Right cardiac atrium (tissue), 5 donors: ENCODE measurements at regions not wholly inside any gene's neighbourhood (a gene's known extent, or its start where the extent isn't known, plus 50 kb on each side); places are given as distances from the start of the nearest gene placed in this dataset.

Experiments used
- ATAC-seq, 2 donors: fragments of 200-7000 bp; cut with Tn5 transposase; one replicate each; pipeline versions ENCODE4 v1.8.0 to v1.9.1; 2020; ENCODE audit warnings: moderate library complexity in 2 of 2, mild to moderate bottlenecking in 1 of 2
- DNase-seq, 3 donors: peaks; one replicate each; pipeline ENCODE4 v3.0.0-alpha.2; 2020
- H3K27ac ChIP-seq: one replicate; pipeline ENCODE4 v1.5.1; 2013; ENCODE audit warnings: mild to moderate bottlenecking, low read length, control low read depth, moderate library complexity
- H3K27me3 ChIP-seq: one replicate; pipeline ENCODE4 v1.6.1; 2013; ENCODE audit not compliant: control insufficient read depth, insufficient read depth
- H3K4me1 ChIP-seq: one replicate; pipeline ENCODE4 v1.6.1; 2013; ENCODE audit warnings: low read length; ENCODE audit not compliant: control insufficient read depth, insufficient read depth
- H3K4me3 ChIP-seq: one replicate; pipeline ENCODE4 v1.5.1; 2013; ENCODE audit warnings: low read length, control low read depth
- H3K9me3 ChIP-seq: one replicate; pipeline ENCODE4 v1.6.1; 2013; ENCODE audit warnings: low read length; ENCODE audit not compliant: control insufficient read depth
- WGBS: extraction: QIAGEN DNeasy Blood & Tissue Kit; methylation state at CpG from one replicate; pipeline ENCODE4 v1.1.7; 2013; 5-methylcytosine and 5-hydroxymethylcytosine counted together
- intact Hi-C, 4 donors: fragments of 100-400 bp; cut with DNase I; formaldehyde crosslinking; loops; one replicate each; pipeline versions ENCODE4 v1.11.0 to v1.14.0; 2022 to 2023
- donor health status: healthy with polysubstance abuse.
- donor health status: DM: no; HTN: yes; CAD: no.
- donor health status: DM: no; HTN: no; CAD: no.
- donor health status: DM: no; HTN: yes; CAD: no; lungs with severe emphysema.
- donor health status: DM: yes; HTN: yes; CAD: no.

GRCh38 chr7:35498416-35498815, 196.5 kb downstream of the HERPUD2 start:
- DNase-seq (no peak), ATAC-seq (no peak)
- no peaks in the 10 kb centered on the region for H3K4me1 ChIP-seq
- H3K4me3 ChIP-seq: no peak overlapping the region
- H3K27me3 ChIP-seq: no peaks in the 10 kb centered on the region
- H3K9me3 ChIP-seq: no peaks in the 10 kb centered on the region
- intact Hi-C loops: no loop called here
- 83% methylated on average over 6 of the region's 6 CpGs for WGBS
- H3K27ac ChIP-seq: no peak overlapping the region

- Histone ChIP-seq H3K27me3 (no peaks in the 10 kb centered on the region), H3K4me1 (no peaks in the 10 kb centered on the region), H3K9me3 (no peaks in the 10 kb centered on the region), H3K27ac (no peak overlapping the region), H3K4me3 (no peak overlapping the region)
- DNase-seq (no peak), ATAC-seq (no peak)
- intact Hi-C loops: no loop called here
- WGBS: 80% methylated on average over 3 of the region's 3 CpGs
These were observed 199.1 kb downstream of the HERPUD2 start for GRCh38 chr7:35495844-35496243.

GRCh38 chr7:35495377-35495776, 199.6 kb downstream of the HERPUD2 start:
- Histone ChIP-seq H3K4me1 (no peaks in the 10 kb centered on the region), H3K9me3 (no peaks in the 10 kb centered on the region), H3K4me3 (no peak overlapping the region), H3K27me3 (no peaks in the 10 kb centered on the region), H3K27ac (no peak overlapping the region)
- ATAC-seq (no peak), DNase-seq (no peak)
- WGBS: 91% methylated on average over 2 of the region's 2 CpGs
- intact Hi-C loops: no loop called here

- no peaks in the 10 kb centered on the region for H3K4me1 ChIP-seq
- no peaks in the 10 kb centered on the region for H3K9me3 ChIP-seq
- H3K4me3 ChIP-seq: no peak overlapping the region
- intact Hi-C loops: no loop called here
- ATAC-seq: no peak
- 81% methylated on average over 3 of the region's 3 CpGs for WGBS
- DNase-seq: no peak
- H3K27ac ChIP-seq: no peak overlapping the region
- no peaks in the 10 kb centered on the region for H3K27me3 ChIP-seq
These were observed 200.5 kb downstream of the HERPUD2 start for GRCh38 chr7:35494407-35494806.

- ATAC-seq (no peak), DNase-seq (no peak)
- no peaks in the 10 kb centered on the region for H3K4me1 ChIP-seq
- WGBS: 78% methylated on average over 19 of the region's 19 CpGs
- intact Hi-C loops: no loop called here
- H3K9me3 ChIP-seq: no peaks in the 10 kb centered on the region
- no peak overlapping the region for H3K27ac ChIP-seq
- H3K4me3 ChIP-seq: no peak overlapping the region
- H3K27me3 ChIP-seq: no peaks in the 10 kb centered on the region
These were observed 202.3 kb downstream of the HERPUD2 start for GRCh38 chr7:35492451-35493175.

- Histone ChIP-seq H3K27ac (no peak overlapping the region), H3K27me3 (no peaks in the 10 kb centered on the region), H3K4me1 (no peaks in the 10 kb centered on the region), H3K4me3 (no peak overlapping the region), H3K9me3 (no peaks in the 10 kb centered on the region)
- intact Hi-C loops: no loop called here
- ATAC-seq (no peak), DNase-seq (no peak)
- WGBS: 71% methylated on average over 1 of the region's 1 CpG
These were observed 203.7 kb downstream of the HERPUD2 start for GRCh38 chr7:35491233-35491632.

- no peak overlapping the region for H3K4me3 ChIP-seq
- no peaks in the 10 kb centered on the region for H3K4me1 ChIP-seq
- H3K9me3 ChIP-seq: no peaks in the 10 kb centered on the region
- no peak overlapping the region for H3K27ac ChIP-seq
- intact Hi-C loops: no loop called here
- ATAC-seq: no peak
- DNase-seq: no peak
- no peaks in the 10 kb centered on the region for H3K27me3 ChIP-seq
- WGBS: 90% methylated on average over 2 of the region's 2 CpGs
These were observed 207.1 kb downstream of the HERPUD2 start for GRCh38 chr7:35487841-35488240.

GRCh38 chr7:35487402-35487801, 207.5 kb downstream of the HERPUD2 start:
- H3K4me3 ChIP-seq: no peak overlapping the region
- DNase-seq (no peak), ATAC-seq (no peak)
- no peaks in the 10 kb centered on the region for H3K4me1 ChIP-seq
- H3K27ac ChIP-seq: no peak overlapping the region
- intact Hi-C loops: no loop called here
- no peaks in the 10 kb centered on the region for H3K9me3 ChIP-seq
- no peaks in the 10 kb centered on the region for H3K27me3 ChIP-seq
- 71% methylated on average over 6 of the region's 6 CpGs for WGBS

GRCh38 chr7:35485436-35485835, 209.5 kb downstream of the HERPUD2 start:
- 58% methylated on average over 6 of the region's 6 CpGs for WGBS

GRCh38 chr7:35483568-35483967, 211.4 kb downstream of the HERPUD2 start:
- no peak for DNase-seq
- WGBS: 98% methylated on average over 2 of the region's 2 CpGs
- Histone ChIP-seq H3K4me3 (no peak overlapping the region), H3K4me1 (no peaks in the 10 kb centered on the region), H3K27me3 (no peaks in the 10 kb centered on the region), H3K9me3 (no peaks in the 10 kb centered on the region), H3K27ac (no peak overlapping the region)
- intact Hi-C loops: no loop called here
- no peak for ATAC-seq

More at GRCh38 chr7:35485436-35485835, 209.5 kb downstream of the HERPUD2 start:
- H3K9me3 ChIP-seq: no peaks in the 10 kb centered on the region
- no peak overlapping the region for H3K27ac ChIP-seq
- DNase-seq (no peak), ATAC-seq (no peak)
- no peaks in the 10 kb centered on the region for H3K4me1 ChIP-seq
- intact Hi-C loops: no loop called here
- no peak overlapping the region for H3K4me3 ChIP-seq
- H3K27me3 ChIP-seq: no peaks in the 10 kb centered on the region

GRCh38 chr7:35482231-35482630, 212.7 kb downstream of the HERPUD2 start:
- 67% methylated on average over 5 of the region's 5 CpGs for WGBS
- H3K4me3 ChIP-seq: no peak overlapping the region
- no peaks in the 10 kb centered on the region for H3K9me3 ChIP-seq
- DNase-seq: no peak
- ATAC-seq: no peak
- H3K4me1 ChIP-seq: no peaks in the 10 kb centered on the region
- intact Hi-C loops: no loop called here
- no peak overlapping the region for H3K27ac ChIP-seq
- no peaks in the 10 kb centered on the region for H3K27me3 ChIP-seq

- Histone ChIP-seq H3K4me3 (no peak overlapping the region), H3K27me3 (no peaks in the 10 kb centered on the region), H3K9me3 (no peaks in the 10 kb centered on the region), H3K27ac (no peak overlapping the region), H3K4me1 (no peaks in the 10 kb centered on the region)
- 57% methylated on average over 3 of the region's 3 CpGs for WGBS
- DNase-seq: no peak
- no peak for ATAC-seq
- intact Hi-C loops: no loop called here
These were observed 214.1 kb downstream of the HERPUD2 start for GRCh38 chr7:35480806-35481205.
